A549 (cell line): ENCODE measurements at regions not wholly inside any gene's neighbourhood (a gene's known extent, or its start where the extent isn't known, plus 50 kb on each side); places are given as distances from the start of the nearest gene placed in this dataset.

ENCODE experiments used
- ATAC-seq, 2 experiments: fragments of 200-7000 bp in 1 of 2; fragments of >200 bp in 1 of 2; cut with Nextera tagmentation in 1 of 2; cut with Tn5 transposase in 1 of 2; 3 replicates each; pipeline versions ENCODE4 v1.8.0 to v1.9.1; 2018 to 2020; ENCODE audit warnings: mild to moderate bottlenecking in 1 of 2, moderate library complexity in 1 of 2
- CTCF ChIA-PET: fragments of 300-600 bp; sonication (Branson Sonifier 250); formaldehyde crosslinking; extraction: SDS; loops from one replicate; lab custom pipeline; 2021; ENCODE audit warnings: antibody characterized with exemption, inconsistent platforms; lab: Yijun Ruan, JAX
- POLR2A ChIA-PET: fragments of 350-600 bp; formaldehyde crosslinking; extraction: SDS; loops from one replicate; lab custom pipeline; 2021; ENCODE audit warnings: antibody characterized with exemption, inconsistent platforms; lab: Yijun Ruan, JAX
- DNase-seq, 2 experiments: peaks; one replicate each; pipeline versions ENCODE4 v3.0.0 to v3.0.0-alpha.2; 2011 to 2016; ENCODE audit warnings: low read depth in 1 of 2, low spot score in 1 of 2
- FAIRE-seq: peaks from 2 replicates; lab custom pipeline; 2011; peaks lifted over from hg19 to GRCh38; lab: Jason Lieb, UNC
- H3K27ac ChIP-seq, 2 experiments: fragments of >200 bp; sonication (Bioruptor Twin); formaldehyde crosslinking; 3 replicates each; pipeline ENCODE4 v1.5.1; 2016 to 2017
- H3K4me1 ChIP-seq: fragments of >200 bp; sonication (Bioruptor Twin); formaldehyde crosslinking; 3 replicates; pipeline ENCODE4 v1.6.1; 2016
- H3K4me2 ChIP-seq: fragments of >200 bp; sonication (Bioruptor Twin); formaldehyde crosslinking; 3 replicates; pipeline ENCODE4 v1.6.1; 2016
- H3K4me3 ChIP-seq: fragments of >200 bp; sonication (Bioruptor Twin); formaldehyde crosslinking; 3 replicates; pipeline ENCODE4 v1.5.1; 2016
- H3K9me3 ChIP-seq: fragments of >200 bp; sonication (Bioruptor Twin); formaldehyde crosslinking; 3 replicates; pipeline ENCODE4 v1.6.1; 2016
- ATOH8 ChIP-seq: fragments of 250-450 bp; sonication (Bioruptor Pico); IDR thresholded peaks from 2 replicates; pipeline ENCODE4 v1.5.0; 2020; ENCODE audit warnings: low read depth, mild to moderate bottlenecking, moderate library complexity
- BCL3 ChIP-seq: fragments of >200 bp; sonication (Bioruptor Twin); formaldehyde crosslinking; IDR thresholded peaks from 3 replicates; pipeline ENCODE4 v1.6.1; 2016
- BHLHE40 ChIP-seq: IDR thresholded peaks from 2 replicates; pipeline ENCODE4 v1.6.1; 2012; ENCODE audit warnings: low read depth, low read length, inconsistent platforms
- CTCF ChIP-seq: fragments of >200 bp; sonication (Bioruptor Twin); formaldehyde crosslinking; IDR thresholded peaks from 3 replicates; pipeline ENCODE4 v1.5.1; 2016
- E2F6 ChIP-seq: IDR thresholded peaks from 2 replicates; pipeline ENCODE4 v1.6.1; 2012; ENCODE audit warnings: low read depth, borderline replicate concordance
- EHF ChIP-seq: fragments of 250-450 bp; sonication (Bioruptor Pico); IDR thresholded peaks from 2 replicates; pipeline ENCODE4 v1.5.0; 2020; ENCODE audit warnings: mild to moderate bottlenecking
- EP300 ChIP-seq, 2 experiments: fragments of >200 bp; sonication (Bioruptor Twin); formaldehyde crosslinking; IDR thresholded peaks; 2 replicates in 1 of 2; 3 replicates in 1 of 2; pipeline ENCODE4 v1.6.1; 2016 to 2017
- FOSL2 ChIP-seq, 2 experiments: fragments of 450-650 bp in 1 of 2; fragments of >200 bp in 1 of 2; sonication (Bioruptor Twin) in 1 of 2; formaldehyde crosslinking; IDR thresholded peaks; 2 replicates each; pipeline versions ENCODE4 v1.5.0 to v1.6.1; 2016 to 2020; ENCODE audit warnings: mild to moderate bottlenecking in 1 of 2, moderate library complexity in 1 of 2
- HOXB13 ChIP-seq: fragments of 250-450 bp; sonication (Bioruptor Pico); IDR thresholded peaks from 2 replicates; pipeline ENCODE4 v1.5.0; 2020; ENCODE audit warnings: low read depth, mild to moderate bottlenecking, moderate library complexity
- KDM1A ChIP-seq: fragments of 200-600 bp; sonication (generic); IDR thresholded peaks from 2 replicates; pipeline ENCODE4 v1.6.1; 2016; ENCODE audit warnings: low read depth, mild to moderate bottlenecking
- MAZ ChIP-seq: fragments of 150-350 bp; IDR thresholded peaks from 2 replicates; pipeline ENCODE4 v1.6.1; 2014; ENCODE audit warnings: antibody characterized with exemption, low read depth, low read length, borderline replicate concordance
- NR3C1 ChIP-seq: fragments of >200 bp; sonication (Bioruptor Twin); formaldehyde crosslinking; IDR thresholded peaks from 3 replicates; pipeline ENCODE4 v1.6.1; 2017
- PBX3 ChIP-seq: IDR thresholded peaks from 2 replicates; pipeline ENCODE4 v1.6.1; 2012
- PHF8 ChIP-seq: fragments of 200-600 bp; sonication (generic); IDR thresholded peaks from 2 replicates; pipeline ENCODE4 v1.6.1; 2016; ENCODE audit warnings: low read depth, mild to moderate bottlenecking, antibody characterized with exemption, moderate library complexity, borderline replicate concordance
- POLR2A ChIP-seq: IDR thresholded peaks from 2 replicates; pipeline ENCODE4 v1.6.1; 2012; ENCODE audit warnings: mild to moderate bottlenecking, low read length
- RAD21 ChIP-seq, 2 experiments: fragments of >200 bp in 1 of 2; sonication (Bioruptor Twin) in 1 of 2; formaldehyde crosslinking in 1 of 2; IDR thresholded peaks in 1 of 2; conservative IDR thresholded peaks in 1 of 2; 2 replicates in 1 of 2; 3 replicates in 1 of 2; pipeline ENCODE4 v1.6.1; 2012 to 2018; ENCODE audit warnings: inconsistent platforms in 1 of 2
- ZNF302 ChIP-seq: fragments of 250-450 bp; sonication (Bioruptor Pico); IDR thresholded peaks from 2 replicates; pipeline ENCODE4 v1.9.0; 2021; ENCODE audit warnings: inconsistent platforms, mild to moderate bottlenecking, moderate library complexity
- ZSCAN20 ChIP-seq: fragments of 250-450 bp; sonication (Bioruptor Pico); IDR thresholded peaks from 2 replicates; pipeline ENCODE4 v1.8.0; 2022; ENCODE audit warnings: mild to moderate bottlenecking, moderate library complexity
- WGBS: methylation state at CpG from one replicate; pipeline ENCODE4 v1.1.6; 2017; ENCODE audit errors: missing lambda C conversion rate; 5-methylcytosine and 5-hydroxymethylcytosine counted together

- POLR2A ChIA-PET, result no interaction called here
- no peak for ATAC-seq
- DNase-seq, result no peak
- H3K4me1 ChIP-seq, result peaks cover 3% of the 10 kb centered on the region; the same call in 1 of the 3 replicates
- H3K27ac ChIP-seq, result no peak overlapping the region
- 85% methylated on average over 4 of the region's 4 CpGs for WGBS
- TF ChIP-seq E2F6, result no peak
- no peak for TF ChIP-seq ZNF302 (CRISPR knock-in tag)
- TF ChIP-seq RAD21 (conservative IDR thresholded peaks at IDR 0.05 in 1 of 2, IDR thresholded peaks at IDR 0.05 in 1 of 2), result no peak
- TF ChIP-seq CTCF, result no peak
- no peak for TF ChIP-seq KDM1A
- TF ChIP-seq PBX3, result no peak
- TF ChIP-seq EP300 (IDR thresholded peaks at IDR 0.05), result no peak
- TF ChIP-seq BCL3, result no peak
- TF ChIP-seq PHF8, result no peak
- no peak for TF ChIP-seq ZSCAN20 (CRISPR knock-in tag)
- no peak for TF ChIP-seq POLR2A
- no peak for TF ChIP-seq NR3C1
- no peak for TF ChIP-seq BHLHE40
- no peak for TF ChIP-seq FOSL2 (IDR thresholded peaks at IDR 0.05)
- no peak for TF ChIP-seq FOSL2 (CRISPR knock-in tag; IDR thresholded peaks at IDR 0.05)
- TF ChIP-seq ATOH8, result no peak
- no peak for TF ChIP-seq HOXB13 (CRISPR knock-in tag)
- TF ChIP-seq, all 56 proteins: peak for 0
- no peaks in the 10 kb centered on the region for H3K9me3 ChIP-seq
- no peak for FAIRE-seq
- CTCF ChIA-PET, result no interaction called here
- no peak overlapping the region for H3K4me3 ChIP-seq
- H3K4me2 ChIP-seq, result no peak overlapping the region
Measured at GRCh38 chr6:128601060-128601459, 80.7 kb upstream of the PTPRK start.

GRCh38 chr6:128600397-128600951 is 80.1 kb upstream of the PTPRK start:
- no peaks in the 10 kb centered on the region for H3K9me3 ChIP-seq
- ChIA-PET CTCF (no interaction called here), POLR2A (no interaction called here)
- FAIRE-seq, result no peak
- no peak overlapping the region for H3K4me2 ChIP-seq
- TF ChIP-seq KDM1A (no peak), MAZ (no peak), EHF (CRISPR knock-in tag) (no peak)
- TF ChIP-seq, all 56 proteins: peak for 0
- ATAC-seq (peak in 1 of 2 experiments; percentile 30; a peak in 1 of 6 replicates), DNase-seq (peak; percentile 2 to 4)
- 58% methylated on average over 4 of the region's 4 CpGs for WGBS
- Histone ChIP-seq H3K4me3 (no peak overlapping the region), H3K4me1 (peaks cover 3% of the 10 kb centered on the region; the same call in 1 of the 3 replicates), H3K27ac (no peak overlapping the region)
